ENCODE measurements at regions not wholly inside any gene's neighbourhood (a gene's known extent, or its start where the extent isn't known, plus 50 kb on each side); places are given as distances from the start of the nearest gene placed in this dataset.

DNA sequence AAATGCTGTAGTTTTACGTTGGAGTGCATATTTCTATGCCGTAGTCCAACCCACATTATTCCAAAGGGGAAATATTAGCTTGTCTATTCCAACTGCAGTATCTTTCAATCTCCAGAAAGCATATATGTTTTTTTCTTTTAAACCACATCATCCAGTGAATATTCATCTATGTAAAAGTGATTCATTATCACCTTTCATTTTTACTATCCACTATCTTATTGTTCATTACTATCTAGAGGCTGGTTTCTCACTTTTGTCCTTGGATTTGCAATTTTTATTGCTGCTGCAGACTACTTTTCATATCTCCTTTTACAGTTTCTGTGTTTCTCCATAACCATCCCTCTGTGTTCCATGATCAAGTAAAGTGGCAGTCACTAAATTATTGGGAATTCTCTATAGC, 1097.2 kb upstream of the TENM4 start:
- TF ChIP-seq CTCF (IDR thresholded peaks at IDR 0.05) = no peak
- TF ChIP-seq POLR2A (IDR thresholded peaks at IDR 0.05) = no peak

Data from adrenal gland (tissue), 5 donors.